SK-N-SH treated with all-trans-retinoic acid at 6 μM for 48 hours (cell line): ENCODE measurements at regions not wholly inside any gene's neighbourhood (a gene's known extent, or its start where the extent isn't known, plus 50 kb on each side); places are given as distances from the start of the nearest gene placed in this dataset.

Experiments
- ATAC-seq: fragments of 200-7000 bp; cut with Tn5 transposase; 3 replicates; pipeline ENCODE4 v1.9.1; 2020; ENCODE audit warnings: mild to moderate bottlenecking, moderate library complexity
- ARNTL ChIP-seq: fragments of 450-650 bp; formaldehyde crosslinking; IDR thresholded peaks from 2 replicates; pipeline ENCODE4 v1.5.0; 2020; ENCODE audit warnings: low read depth, mild to moderate bottlenecking, moderate library complexity, borderline replicate concordance
- BACH2 ChIP-seq: fragments of 250-450 bp; sonication (Bioruptor Pico); IDR thresholded peaks from 2 replicates; pipeline ENCODE4 v1.9.0; 2021; ENCODE audit warnings: mild to moderate bottlenecking, borderline replicate concordance
- CSDC2 ChIP-seq: fragments of 250-450 bp; sonication (Bioruptor Pico); IDR thresholded peaks from 2 replicates; pipeline ENCODE4 v1.5.0; 2020; ENCODE audit warnings: mild to moderate bottlenecking, moderate library complexity
- ESRRG ChIP-seq: fragments of 250-450 bp; sonication (Bioruptor Pico); IDR thresholded peaks from 2 replicates; pipeline ENCODE4 v1.6.1; 2021; ENCODE audit warnings: mild to moderate bottlenecking
- GLIS3 ChIP-seq: fragments of 250-450 bp; sonication (Bioruptor Pico); IDR thresholded peaks from 2 replicates; pipeline ENCODE4 v1.5.0; 2020; ENCODE audit warnings: mild to moderate bottlenecking, moderate library complexity
- ISL1 ChIP-seq: fragments of 250-450 bp; sonication (Bioruptor Pico); IDR thresholded peaks from 2 replicates; pipeline ENCODE4 v2.1.2; 2022; ENCODE audit warnings: mild to moderate bottlenecking, moderate library complexity
- OSR1 ChIP-seq: fragments of 250-450 bp; sonication (Bioruptor Pico); IDR thresholded peaks from 2 replicates; pipeline ENCODE4 v1.8.0; 2022; ENCODE audit warnings: moderate library complexity, mild to moderate bottlenecking, inconsistent platforms
- PATZ1 ChIP-seq: fragments of 250-450 bp; sonication (Bioruptor Pico); IDR thresholded peaks from 2 replicates; pipeline ENCODE4 v1.8.0; 2020; ENCODE audit warnings: mild to moderate bottlenecking, moderate library complexity, borderline replicate concordance
- POU6F1 ChIP-seq: fragments of 250-450 bp; sonication (Bioruptor Pico); IDR thresholded peaks from 2 replicates; pipeline ENCODE4 v1.8.0; 2021; ENCODE audit warnings: low read depth, mild to moderate bottlenecking, moderate library complexity, borderline replicate concordance
- PPARA ChIP-seq: fragments of 250-450 bp; sonication (Bioruptor Pico); IDR thresholded peaks from 2 replicates; pipeline ENCODE4 v1.5.0; 2020; ENCODE audit warnings: mild to moderate bottlenecking, borderline replicate concordance
- RARB ChIP-seq: fragments of 250-450 bp; sonication (Bioruptor Pico); IDR thresholded peaks from 2 replicates; pipeline ENCODE4 v1.8.0; 2021; ENCODE audit warnings: mild to moderate bottlenecking, moderate library complexity
- TCF4 ChIP-seq: fragments of 250-450 bp; sonication (Bioruptor Pico); IDR thresholded peaks from 2 replicates; pipeline ENCODE4 v1.8.0; 2021; ENCODE audit warnings: mild to moderate bottlenecking, moderate library complexity, borderline replicate concordance
- TOX ChIP-seq: fragments of 250-450 bp; sonication (Bioruptor Pico); IDR thresholded peaks from 2 replicates; pipeline ENCODE4 v1.8.0; 2021; ENCODE audit warnings: mild to moderate bottlenecking, moderate library complexity, borderline replicate concordance
- ZC3H10 ChIP-seq: fragments of 250-450 bp; sonication (Bioruptor Pico); IDR thresholded peaks from 2 replicates; pipeline ENCODE4 v1.5.1; 2021; ENCODE audit warnings: mild to moderate bottlenecking, moderate library complexity
- ZFP3 ChIP-seq: fragments of 250-450 bp; sonication (Bioruptor Pico); IDR thresholded peaks from 2 replicates; pipeline ENCODE4 v1.5.0; 2020; ENCODE audit warnings: mild to moderate bottlenecking, moderate library complexity
- ZFP30 ChIP-seq: fragments of 450-650 bp; formaldehyde crosslinking; IDR thresholded peaks from 2 replicates; pipeline ENCODE4 v1.5.0; 2022; ENCODE audit warnings: mild to moderate bottlenecking, moderate library complexity
- ZNF70 ChIP-seq: fragments of 450-650 bp; formaldehyde crosslinking; IDR thresholded peaks from 2 replicates; pipeline ENCODE4 v1.5.0; 2020; ENCODE audit warnings: mild to moderate bottlenecking, moderate library complexity
- ZNF8 ChIP-seq: fragments of 450-650 bp; formaldehyde crosslinking; IDR thresholded peaks from 2 replicates; pipeline ENCODE4 v1.5.0; 2020; ENCODE audit warnings: mild to moderate bottlenecking, moderate library complexity
- TF ChIP-seq, protein P1 (sequence below): fragments of 250-450 bp; sonication (Bioruptor Pico); IDR thresholded peaks from 2 replicates; pipeline ENCODE4 v1.5.1; 2020; ENCODE audit warnings: low read depth, mild to moderate bottlenecking, moderate library complexity
- TF ChIP-seq, protein P2 (sequence below): fragments of 250-450 bp; sonication (Bioruptor Pico); IDR thresholded peaks from 2 replicates; pipeline ENCODE4 v1.5.0; 2020; ENCODE audit warnings: mild to moderate bottlenecking, moderate library complexity
- TF ChIP-seq, protein P3 (sequence below): fragments of 250-450 bp; sonication (Bioruptor Pico); IDR thresholded peaks from 2 replicates; pipeline ENCODE4 v1.5.1; 2021; ENCODE audit warnings: mild to moderate bottlenecking, moderate library complexity

- TF ChIP-seq ARNTL (CRISPR knock-in tag) (no peak), ZFP30 (no peak), RARB (CRISPR knock-in tag) (no peak), ESRRG (CRISPR knock-in tag) (no peak), OSR1 (CRISPR knock-in tag) (no peak), GLIS3 (CRISPR knock-in tag) (no peak)
Measured at GRCh38 chr6:67642582-67642981, 992.5 kb upstream of the ADGRB3 start (continued).

DNA sequence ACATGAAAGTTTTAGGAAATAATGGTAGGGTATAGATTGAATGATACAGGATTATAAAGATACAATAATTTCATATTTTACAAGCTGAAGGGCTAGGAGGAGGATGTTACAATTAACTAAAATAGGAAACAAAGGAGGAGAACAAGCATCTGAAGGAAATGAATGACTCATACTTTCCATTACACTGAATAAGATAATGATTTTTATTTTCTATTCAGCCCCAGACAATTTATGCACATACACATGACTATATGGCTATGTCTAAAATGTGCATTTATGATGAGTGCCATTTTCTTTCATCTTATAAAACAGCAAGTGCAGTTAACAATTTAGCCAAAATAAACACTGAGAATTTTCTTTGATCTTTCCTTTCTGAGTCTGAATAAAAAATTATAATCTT is 994.6 kb upstream of the ADGRB3 start:
- ATAC-seq: no peak
- TF ChIP-seq, protein P1, sequence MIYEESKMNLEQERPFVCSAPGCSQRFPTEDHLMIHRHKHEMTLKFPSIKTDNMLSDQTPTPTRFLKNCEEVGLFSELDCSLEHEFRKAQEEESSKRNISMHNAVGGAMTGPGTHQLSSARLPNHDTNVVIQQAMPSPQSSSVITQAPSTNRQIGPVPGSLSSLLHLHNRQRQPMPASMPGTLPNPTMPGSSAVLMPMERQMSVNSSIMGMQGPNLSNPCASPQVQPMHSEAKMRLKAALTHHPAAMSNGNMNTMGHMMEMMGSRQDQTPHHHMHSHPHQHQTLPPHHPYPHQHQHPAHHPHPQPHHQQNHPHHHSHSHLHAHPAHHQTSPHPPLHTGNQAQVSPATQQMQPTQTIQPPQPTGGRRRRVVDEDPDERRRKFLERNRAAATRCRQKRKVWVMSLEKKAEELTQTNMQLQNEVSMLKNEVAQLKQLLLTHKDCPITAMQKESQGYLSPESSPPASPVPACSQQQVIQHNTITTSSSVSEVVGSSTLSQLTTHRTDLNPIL (CRISPR knock-in tag): no peak
- TF ChIP-seq GLIS3 (CRISPR knock-in tag) (no peak), CSDC2 (CRISPR knock-in tag) (no peak), ZFP30 (no peak), POU6F1 (CRISPR knock-in tag) (no peak), ZNF70 (CRISPR knock-in tag) (no peak)

- TF ChIP-seq RARB (CRISPR knock-in tag): no peak
- TF ChIP-seq, protein P1 (CRISPR knock-in tag): no peak
- no peak for TF ChIP-seq OSR1 (CRISPR knock-in tag)
- no peak for TF ChIP-seq PATZ1 (CRISPR knock-in tag)
- TF ChIP-seq TOX (CRISPR knock-in tag): no peak
- no peak for TF ChIP-seq ZFP3 (CRISPR knock-in tag)
- TF ChIP-seq PPARA: no peak
- TF ChIP-seq ZFP30: no peak
- no peak for TF ChIP-seq BACH2 (CRISPR knock-in tag)
- no peak for TF ChIP-seq GLIS3 (CRISPR knock-in tag)
- TF ChIP-seq ZC3H10 (CRISPR knock-in tag): no peak
- no peak for TF ChIP-seq ZNF70 (CRISPR knock-in tag)
- TF ChIP-seq ISL1: no peak
- TF ChIP-seq CSDC2 (CRISPR knock-in tag): no peak
- TF ChIP-seq, protein P2, sequence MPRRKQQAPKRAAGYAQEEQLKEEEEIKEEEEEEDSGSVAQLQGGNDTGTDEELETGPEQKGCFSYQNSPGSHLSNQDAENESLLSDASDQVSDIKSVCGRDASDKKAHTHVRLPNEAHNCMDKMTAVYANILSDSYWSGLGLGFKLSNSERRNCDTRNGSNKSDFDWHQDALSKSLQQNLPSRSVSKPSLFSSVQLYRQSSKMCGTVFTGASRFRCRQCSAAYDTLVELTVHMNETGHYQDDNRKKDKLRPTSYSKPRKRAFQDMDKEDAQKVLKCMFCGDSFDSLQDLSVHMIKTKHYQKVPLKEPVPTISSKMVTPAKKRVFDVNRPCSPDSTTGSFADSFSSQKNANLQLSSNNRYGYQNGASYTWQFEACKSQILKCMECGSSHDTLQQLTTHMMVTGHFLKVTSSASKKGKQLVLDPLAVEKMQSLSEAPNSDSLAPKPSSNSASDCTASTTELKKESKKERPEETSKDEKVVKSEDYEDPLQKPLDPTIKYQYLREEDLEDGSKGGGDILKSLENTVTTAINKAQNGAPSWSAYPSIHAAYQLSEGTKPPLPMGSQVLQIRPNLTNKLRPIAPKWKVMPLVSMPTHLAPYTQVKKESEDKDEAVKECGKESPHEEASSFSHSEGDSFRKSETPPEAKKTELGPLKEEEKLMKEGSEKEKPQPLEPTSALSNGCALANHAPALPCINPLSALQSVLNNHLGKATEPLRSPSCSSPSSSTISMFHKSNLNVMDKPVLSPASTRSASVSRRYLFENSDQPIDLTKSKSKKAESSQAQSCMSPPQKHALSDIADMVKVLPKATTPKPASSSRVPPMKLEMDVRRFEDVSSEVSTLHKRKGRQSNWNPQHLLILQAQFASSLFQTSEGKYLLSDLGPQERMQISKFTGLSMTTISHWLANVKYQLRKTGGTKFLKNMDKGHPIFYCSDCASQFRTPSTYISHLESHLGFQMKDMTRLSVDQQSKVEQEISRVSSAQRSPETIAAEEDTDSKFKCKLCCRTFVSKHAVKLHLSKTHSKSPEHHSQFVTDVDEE (CRISPR knock-in tag): no peak
- no peak for TF ChIP-seq ARNTL (CRISPR knock-in tag)
- no peak for TF ChIP-seq ZNF8
- TF ChIP-seq, protein P3, sequence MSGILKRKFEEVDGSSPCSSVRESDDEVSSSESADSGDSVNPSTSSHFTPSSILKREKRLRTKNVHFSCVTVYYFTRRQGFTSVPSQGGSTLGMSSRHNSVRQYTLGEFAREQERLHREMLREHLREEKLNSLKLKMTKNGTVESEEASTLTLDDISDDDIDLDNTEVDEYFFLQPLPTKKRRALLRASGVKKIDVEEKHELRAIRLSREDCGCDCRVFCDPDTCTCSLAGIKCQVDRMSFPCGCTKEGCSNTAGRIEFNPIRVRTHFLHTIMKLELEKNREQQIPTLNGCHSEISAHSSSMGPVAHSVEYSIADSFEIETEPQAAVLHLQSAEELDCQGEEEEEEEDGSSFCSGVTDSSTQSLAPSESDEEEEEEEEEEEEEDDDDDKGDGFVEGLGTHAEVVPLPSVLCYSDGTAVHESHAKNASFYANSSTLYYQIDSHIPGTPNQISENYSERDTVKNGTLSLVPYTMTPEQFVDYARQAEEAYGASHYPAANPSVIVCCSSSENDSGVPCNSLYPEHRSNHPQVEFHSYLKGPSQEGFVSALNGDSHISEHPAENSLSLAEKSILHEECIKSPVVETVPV (CRISPR knock-in tag): no peak
- no peak for TF ChIP-seq TCF4 (CRISPR knock-in tag)
- ATAC-seq: no peak
Measured at GRCh38 chr6:67639161-67639560, 995.9 kb upstream of the ADGRB3 start.
